Adipocyte (in vitro differentiated cells): ENCODE measurements at regions not wholly inside any gene's neighbourhood (a gene's known extent, or its start where the extent isn't known, plus 50 kb on each side); places are given as distances from the start of the nearest gene placed in this dataset.
"Not testable (repeated sequence)": the region's sequence is repeated elsewhere in the genome, so short reads cannot be mapped to it uniquely, and the experiment has no call there.

ENCODE experiments used
- DNase-seq: peaks from one replicate; pipeline ENCODE4 v3.0.0-alpha.2; 2015; ENCODE audit warnings: low read depth
- H3K27me3 ChIP-seq: replicated peaks from 2 replicates; pipeline ENCODE4 v1.7.0; 2013; ENCODE audit warnings: mild to moderate bottlenecking, low read length, moderate library complexity; ENCODE audit not compliant: control insufficient read depth, insufficient read depth
- H3K36me3 ChIP-seq: 2 replicates; pipeline ENCODE4 v1.7.0; 2013; ENCODE audit warnings: low read length, mild to moderate bottlenecking, moderate library complexity; ENCODE audit not compliant: control insufficient read depth, insufficient read depth, severe bottlenecking
- H3K4me1 ChIP-seq: 2 replicates; pipeline ENCODE4 v1.7.0; 2013; ENCODE audit warnings: mild to moderate bottlenecking, low read length, moderate library complexity; ENCODE audit not compliant: control insufficient read depth, insufficient read depth
- H3K4me3 ChIP-seq: 2 replicates; pipeline ENCODE4 v1.7.0; 2013; ENCODE audit warnings: mild to moderate bottlenecking, low read length, moderate library complexity
- H3K9ac ChIP-seq: 2 replicates; pipeline ENCODE4 v1.7.0; 2013; ENCODE audit warnings: mild to moderate bottlenecking, low read length, moderate library complexity
- H3K9me3 ChIP-seq: 2 replicates; pipeline ENCODE4 v1.7.0; 2013; ENCODE audit warnings: mild to moderate bottlenecking, low read length, moderate library complexity; ENCODE audit not compliant: control insufficient read depth

DNA sequence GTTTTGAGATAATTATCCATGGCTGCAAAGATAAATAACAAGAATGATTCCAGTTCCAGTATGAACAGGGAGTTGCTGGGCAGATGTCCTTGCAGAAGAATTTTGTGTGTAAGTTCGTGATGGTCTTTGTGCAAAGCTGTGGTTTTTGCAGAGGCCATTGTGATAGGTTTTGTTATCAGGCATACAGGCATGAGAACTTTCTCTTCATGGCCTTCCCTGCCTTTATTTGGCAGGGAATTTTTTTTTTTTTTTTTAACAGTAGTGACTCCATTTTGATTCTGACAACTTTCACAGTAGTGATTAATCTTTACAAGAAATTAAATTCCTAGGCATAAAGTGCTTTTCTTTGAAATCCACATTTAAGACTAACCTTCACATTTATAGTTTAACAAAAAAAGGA lies 1999.5 kb upstream of the CDH6 start:
- no peak for DNase-seq
- H3K36me3 ChIP-seq = no peaks in the 10 kb centered on the region

DNA sequence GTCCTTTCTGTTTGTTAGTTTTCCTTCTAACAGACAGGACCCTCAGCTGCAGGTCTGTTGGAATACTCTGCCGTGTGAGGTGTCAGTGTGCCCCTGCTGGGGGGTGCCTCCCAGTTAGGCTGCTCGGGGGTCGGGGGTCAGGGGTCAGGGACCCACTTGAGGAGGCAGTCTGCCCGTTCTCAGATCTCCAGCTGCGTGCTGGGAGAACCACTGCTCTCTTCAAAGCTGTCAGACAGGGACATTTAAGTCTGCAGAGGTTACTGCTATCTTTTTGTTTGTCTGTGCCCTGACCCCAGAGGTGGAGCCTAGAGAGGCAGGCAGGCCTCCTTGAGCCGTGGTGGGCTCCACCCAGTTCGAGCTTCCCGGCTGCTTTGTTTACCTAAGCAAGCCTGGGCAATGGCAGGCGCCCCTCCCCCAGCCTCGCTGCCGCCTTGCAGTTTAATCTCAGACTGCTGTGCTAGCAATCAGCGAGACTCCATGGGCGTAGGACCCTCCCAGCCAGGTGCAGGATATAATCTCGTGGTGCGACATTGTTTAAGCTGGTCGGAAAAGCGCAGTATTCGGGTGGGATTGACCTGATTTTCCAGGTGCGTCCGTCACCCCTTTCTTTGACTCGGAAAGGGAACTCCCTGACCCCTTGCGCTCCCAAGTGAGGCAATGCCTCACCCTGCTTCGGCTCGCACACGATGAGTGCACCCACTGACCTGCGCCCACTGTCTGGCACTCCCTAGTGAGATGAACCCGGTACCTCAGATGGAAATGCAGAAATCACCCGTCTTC lies 2002.0 kb upstream of the CDH6 start:
- not testable (repeated sequence) for DNase-seq, H3K9me3 ChIP-seq, H3K4me1 ChIP-seq, H3K9ac ChIP-seq, H3K36me3 ChIP-seq, H3K27me3 ChIP-seq, H3K4me3 ChIP-seq

More for the DNA sequence above, 1999.5 kb upstream of the CDH6 start:
- H3K9me3 ChIP-seq = no peaks in the 10 kb centered on the region
- H3K4me1 ChIP-seq = no peaks in the 10 kb centered on the region
- H3K9ac ChIP-seq = no peak overlapping the region
- H3K4me3 ChIP-seq = no peak overlapping the region
- no peaks in the 10 kb centered on the region for H3K27me3 ChIP-seq

DNA sequence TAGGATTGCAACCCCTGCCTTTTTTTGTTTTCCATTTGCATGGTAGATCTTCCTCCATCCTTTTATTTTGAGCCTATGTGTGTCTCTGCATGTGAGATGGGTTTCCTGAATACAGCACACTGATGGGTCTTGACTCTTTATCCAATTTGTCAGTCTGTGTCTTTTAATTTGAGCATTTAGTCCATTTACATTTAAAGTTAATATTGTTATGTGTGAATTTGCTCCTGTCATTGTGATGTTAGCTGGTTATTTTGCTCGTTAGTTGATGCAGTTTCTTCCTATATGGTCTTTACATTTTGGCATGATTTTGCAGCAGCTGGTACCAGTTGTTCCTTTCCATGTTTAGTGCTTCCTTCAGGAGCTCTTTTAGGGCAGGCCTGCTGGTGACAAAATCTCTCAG lies 2003.1 kb upstream of the CDH6 start:
- H3K36me3 ChIP-seq, H3K4me1 ChIP-seq, H3K4me3 ChIP-seq, H3K9me3 ChIP-seq, DNase-seq, H3K9ac ChIP-seq, H3K27me3 ChIP-seq: not testable (repeated sequence)

DNA sequence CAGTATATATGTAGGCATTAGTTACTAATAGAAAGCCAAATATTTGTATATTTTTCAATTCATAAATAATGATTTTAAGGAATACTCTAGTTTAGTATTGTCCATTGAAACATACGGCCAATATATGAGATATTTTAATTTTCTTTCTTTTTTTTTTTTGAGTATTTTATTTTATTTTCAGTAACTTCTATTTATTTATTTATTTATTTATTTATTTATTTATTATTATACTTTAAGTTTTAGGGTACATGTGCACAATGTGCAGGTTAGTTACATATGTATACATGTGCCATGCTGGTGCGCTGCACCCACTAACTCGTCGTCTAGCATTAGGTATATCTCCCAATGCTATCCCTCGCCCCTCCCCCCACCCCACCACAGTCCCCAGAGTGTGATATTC lies 2007.1 kb upstream of the CDH6 start:
- H3K9ac ChIP-seq, H3K4me3 ChIP-seq, H3K4me1 ChIP-seq, H3K27me3 ChIP-seq, DNase-seq, H3K36me3 ChIP-seq, H3K9me3 ChIP-seq: not testable (repeated sequence)

DNA sequence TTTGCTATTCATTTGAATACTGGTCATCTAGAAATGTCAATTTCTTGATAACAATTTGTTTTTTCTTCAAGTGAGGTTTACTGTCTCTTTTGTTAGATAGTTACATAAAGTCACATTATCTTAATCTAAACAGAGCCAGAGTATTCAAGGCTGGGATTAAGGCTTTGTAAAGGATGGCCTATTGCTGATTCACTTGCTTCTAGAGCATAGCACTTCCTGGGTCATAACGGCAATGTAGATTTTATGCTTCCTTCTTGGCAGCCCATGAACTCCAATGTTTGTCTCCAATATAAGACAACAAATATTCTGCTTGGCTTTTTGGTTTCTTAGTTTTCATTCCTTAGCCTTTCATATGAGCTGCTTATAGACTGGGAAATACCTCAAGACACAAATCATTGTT lies 2007.9 kb upstream of the CDH6 start:
- Histone ChIP-seq H3K36me3 (no peaks in the 10 kb centered on the region), H3K4me3 (no peak overlapping the region), H3K27me3 (no peaks in the 10 kb centered on the region), H3K9me3 (peaks cover 3% of the 10 kb centered on the region), H3K9ac (no peak overlapping the region), H3K4me1 (no peaks in the 10 kb centered on the region)
- no peak for DNase-seq

DNA sequence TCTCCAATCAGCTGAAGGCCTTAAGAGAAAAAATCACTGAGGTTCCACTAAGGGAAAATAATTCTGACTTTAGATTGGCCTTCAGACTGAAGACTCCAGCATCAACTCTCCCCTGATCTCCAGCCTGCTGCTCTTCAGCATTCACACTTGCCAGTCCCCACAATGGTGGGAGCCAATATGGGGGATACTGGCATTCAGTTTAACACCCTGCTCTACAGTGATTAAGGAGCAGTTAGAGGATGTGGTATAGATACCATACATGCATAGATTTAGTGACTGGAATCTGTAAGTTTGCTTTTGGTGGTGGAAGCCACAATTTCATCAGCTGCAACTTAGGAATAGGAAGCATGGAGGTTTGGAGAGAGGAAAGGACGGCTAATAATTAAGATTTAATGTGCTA lies 2017.7 kb upstream of the CDH6 start:
- Histone ChIP-seq H3K27me3 (no peaks in the 10 kb centered on the region), H3K4me3 (no peak overlapping the region), H3K36me3 (no peaks in the 10 kb centered on the region), H3K9me3 (no peaks in the 10 kb centered on the region), H3K9ac (no peak overlapping the region), H3K4me1 (no peaks in the 10 kb centered on the region)
- no peak for DNase-seq

DNA sequence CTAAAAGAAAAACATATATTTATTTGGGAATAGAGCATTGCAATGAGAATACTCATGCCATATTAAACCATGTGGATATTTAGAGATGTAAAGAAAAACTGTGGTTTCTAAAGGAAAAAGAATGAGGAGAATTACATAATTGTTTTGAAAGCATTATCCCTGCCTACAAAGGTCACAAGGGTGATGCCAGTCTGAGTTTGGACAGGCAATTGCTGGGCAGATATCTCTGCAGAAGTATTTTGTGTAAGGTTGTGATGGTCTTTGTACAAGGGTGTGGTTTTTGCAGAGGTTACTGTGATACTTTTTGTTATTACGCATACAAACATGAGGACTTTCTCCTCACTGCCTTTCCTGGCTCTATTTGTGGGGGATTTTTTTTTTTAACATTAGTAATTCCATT lies 2022.9 kb upstream of the CDH6 start:
- no peak for DNase-seq
- H3K9me3 ChIP-seq = no peaks in the 10 kb centered on the region
- no peak overlapping the region for H3K4me3 ChIP-seq
- H3K9ac ChIP-seq = no peak overlapping the region
- no peaks in the 10 kb centered on the region for H3K36me3 ChIP-seq
- no peaks in the 10 kb centered on the region for H3K27me3 ChIP-seq
- no peaks in the 10 kb centered on the region for H3K4me1 ChIP-seq

DNA sequence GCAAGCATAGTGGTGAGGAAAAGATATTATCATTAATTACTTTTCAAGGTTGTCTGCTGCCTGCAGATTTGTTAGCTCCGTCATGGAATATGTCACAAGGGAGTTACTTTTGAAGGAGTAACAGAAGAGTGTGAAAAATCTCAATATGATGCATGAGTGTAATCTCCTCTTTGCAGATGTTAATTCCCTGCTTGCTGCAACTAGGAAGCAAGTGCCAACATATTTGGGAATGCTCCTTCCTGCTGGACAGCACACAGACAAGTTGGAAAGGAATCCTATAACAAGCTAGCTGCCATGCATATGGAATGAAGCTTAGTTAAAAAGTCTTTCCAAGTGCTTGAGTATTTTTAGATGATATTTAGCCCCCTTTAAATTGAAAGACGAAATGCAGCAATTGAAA lies 2023.6 kb upstream of the CDH6 start:
- Histone ChIP-seq H3K4me1 (no peaks in the 10 kb centered on the region), H3K27me3 (no peaks in the 10 kb centered on the region), H3K9me3 (no peaks in the 10 kb centered on the region), H3K4me3 (no peak overlapping the region), H3K9ac (no peak overlapping the region), H3K36me3 (no peaks in the 10 kb centered on the region)
- DNase-seq = no peak

DNA sequence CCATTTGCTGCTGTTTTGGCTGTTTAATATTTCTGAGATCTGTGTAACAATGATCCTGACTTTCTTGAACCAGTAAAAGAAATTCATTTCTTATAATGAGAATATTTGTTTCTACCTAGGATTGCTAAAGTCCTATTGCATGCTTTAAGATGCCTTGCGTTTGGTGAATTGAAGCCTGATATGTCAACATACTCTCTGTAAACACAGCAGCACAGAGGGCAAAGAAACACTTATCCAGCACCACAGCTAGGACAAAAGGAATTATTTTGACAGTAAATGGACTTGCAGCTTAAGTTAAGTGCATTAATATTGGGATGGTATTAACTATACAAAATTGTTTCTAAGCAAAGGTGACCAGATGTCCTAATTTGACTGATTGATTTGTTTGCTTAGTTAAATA lies 2031.2 kb upstream of the CDH6 start:
- no peaks in the 10 kb centered on the region for H3K36me3 ChIP-seq
- no peaks in the 10 kb centered on the region for H3K9me3 ChIP-seq
- H3K9ac ChIP-seq = no peak overlapping the region
- no peaks in the 10 kb centered on the region for H3K27me3 ChIP-seq
- DNase-seq = no peak
- H3K4me1 ChIP-seq = no peaks in the 10 kb centered on the region
- no peak overlapping the region for H3K4me3 ChIP-seq

DNA sequence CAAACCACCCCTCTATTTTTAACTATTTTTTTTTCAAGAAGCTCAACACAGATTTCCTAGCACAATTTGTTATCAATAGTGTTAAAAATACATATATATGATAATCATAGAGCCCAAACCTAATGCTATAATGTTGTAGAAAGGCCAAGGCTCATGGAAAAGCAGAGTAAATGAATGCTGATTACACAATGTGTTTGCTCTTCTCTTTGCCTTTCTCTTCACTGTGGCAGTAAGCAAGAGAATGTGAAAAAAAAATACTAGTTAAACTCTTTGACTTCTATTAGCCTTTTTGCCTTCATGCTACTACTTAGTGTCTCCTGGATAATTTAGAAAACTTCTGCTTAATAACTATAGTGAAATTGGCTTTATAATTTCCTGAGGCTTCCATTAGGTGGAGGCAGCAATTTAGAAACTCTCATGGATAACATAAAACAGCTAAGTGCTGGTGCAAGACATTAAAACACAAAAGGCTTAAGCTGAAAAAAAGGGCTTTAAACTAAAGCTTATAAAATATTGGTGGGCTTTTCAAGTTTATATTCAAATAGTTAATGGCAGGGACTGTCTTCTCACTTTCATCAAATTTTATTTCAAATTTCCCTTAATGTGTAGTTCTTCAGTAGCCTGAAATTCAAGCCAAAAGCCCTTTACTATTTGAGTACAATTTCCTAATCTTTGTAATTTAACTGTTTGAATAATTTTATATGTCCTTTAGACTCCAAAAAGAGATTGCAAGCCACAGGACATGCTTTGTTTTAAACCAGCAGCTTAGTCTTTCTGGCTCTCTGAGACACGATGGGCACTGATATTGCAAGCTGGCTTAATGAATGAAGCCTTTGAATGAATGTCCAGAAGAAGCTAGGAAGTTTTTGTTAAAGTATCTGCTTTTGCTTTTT lies 2031.8 kb upstream of the CDH6 start:
- Histone ChIP-seq H3K36me3 (no peaks in the 10 kb centered on the region), H3K9me3 (no peaks in the 10 kb centered on the region), H3K4me1 (no peaks in the 10 kb centered on the region), H3K9ac (no peak overlapping the region), H3K27me3 (no peaks in the 10 kb centered on the region), H3K4me3 (no peak overlapping the region)
- no peak for DNase-seq

DNA sequence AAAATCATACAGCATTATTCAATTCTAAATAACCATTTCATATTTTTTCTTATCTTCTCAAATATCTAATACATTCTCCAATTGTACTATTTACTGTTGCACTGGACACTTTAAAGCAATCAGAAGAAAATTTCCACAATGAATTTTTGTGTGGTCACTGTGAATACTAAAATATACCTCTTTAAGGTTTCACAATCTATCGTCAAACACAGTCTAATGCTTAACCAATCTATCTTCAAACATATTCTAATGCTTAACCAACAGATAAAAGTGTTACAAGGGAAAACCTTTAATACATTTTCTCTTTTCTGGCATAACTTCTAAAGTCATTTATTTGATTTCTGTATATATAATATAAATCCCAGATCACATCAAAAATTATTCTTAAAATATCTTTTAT lies 2035.5 kb upstream of the CDH6 start:
- Histone ChIP-seq H3K4me3 (no peak overlapping the region), H3K27me3 (no peaks in the 10 kb centered on the region), H3K9me3 (no peaks in the 10 kb centered on the region), H3K4me1 (no peaks in the 10 kb centered on the region), H3K36me3 (no peaks in the 10 kb centered on the region), H3K9ac (no peak overlapping the region)
- no peak for DNase-seq
